NCI-H187 treated with DMSO at 0.1 percent for 48 hours (cell line): ENCODE measurements at regions not wholly inside any gene's neighbourhood (a gene's known extent, or its start where the extent isn't known, plus 50 kb on each side); places are given as distances from the start of the nearest gene placed in this dataset.

Source experiments
- DNase-seq: peaks from one replicate; lab custom pipeline; 2025; lab: John Stamatoyannopoulos, UW

DNA sequence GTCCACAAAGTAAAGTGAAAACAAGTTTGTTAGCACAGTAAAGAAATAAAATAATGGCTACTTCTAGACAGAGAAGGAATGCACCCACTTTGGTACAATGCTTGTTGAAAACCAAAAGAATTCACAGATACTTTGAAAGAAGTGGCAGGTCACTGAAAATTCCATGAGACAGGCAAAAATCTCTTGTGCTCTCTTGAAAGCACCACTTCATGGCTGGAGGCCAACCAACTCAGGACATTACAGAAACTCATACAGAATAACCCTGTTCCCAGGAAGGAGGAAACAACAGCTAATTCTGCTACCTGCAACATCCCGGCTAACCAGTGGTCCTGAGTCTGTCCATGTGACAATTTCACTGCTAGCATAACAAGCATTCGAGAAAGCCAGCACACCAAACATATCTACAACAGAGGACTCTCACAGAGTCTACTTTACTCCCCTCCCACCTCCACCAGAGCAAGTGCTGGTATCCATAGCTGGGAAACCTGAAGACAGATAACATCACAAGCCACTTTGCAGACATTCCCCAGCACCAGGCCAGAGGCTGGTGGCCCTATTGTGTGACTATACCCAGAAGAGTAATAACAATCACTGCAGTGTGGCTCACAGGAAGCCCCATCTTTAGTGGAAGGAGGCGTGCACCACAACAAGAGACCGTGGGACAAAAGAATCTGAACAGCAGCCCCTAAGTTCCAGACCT, 255.3 kb upstream of the SLITRK3 start:
- DNase-seq: no peak

- DNase-seq: no peak
These were observed 250.4 kb upstream of the SLITRK3 start for GRCh38 chr3:165446555-165446954.

- no peak for DNase-seq
These were observed 248.6 kb upstream of the SLITRK3 start for GRCh38 chr3:165444745-165445144.

DNA sequence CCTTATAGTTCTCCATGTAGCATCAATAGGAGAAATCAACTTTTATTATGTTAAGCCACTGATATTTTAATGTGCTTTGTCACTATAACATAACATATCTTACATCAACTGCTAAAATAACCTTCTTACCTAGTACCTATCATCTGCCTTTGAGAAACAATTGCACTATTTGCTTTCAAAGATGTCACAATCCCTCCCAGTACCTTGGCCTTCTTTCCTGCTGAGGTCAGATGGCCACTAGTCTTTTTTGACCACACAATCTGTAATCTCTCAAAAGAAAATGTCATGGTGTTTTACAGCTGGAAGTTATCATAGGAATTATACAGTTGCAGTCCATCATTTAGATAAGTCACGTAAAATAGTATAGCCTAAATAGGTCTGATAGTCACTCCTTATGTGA, 247.5 kb upstream of the SLITRK3 start:
- DNase-seq: no peak

DNA sequence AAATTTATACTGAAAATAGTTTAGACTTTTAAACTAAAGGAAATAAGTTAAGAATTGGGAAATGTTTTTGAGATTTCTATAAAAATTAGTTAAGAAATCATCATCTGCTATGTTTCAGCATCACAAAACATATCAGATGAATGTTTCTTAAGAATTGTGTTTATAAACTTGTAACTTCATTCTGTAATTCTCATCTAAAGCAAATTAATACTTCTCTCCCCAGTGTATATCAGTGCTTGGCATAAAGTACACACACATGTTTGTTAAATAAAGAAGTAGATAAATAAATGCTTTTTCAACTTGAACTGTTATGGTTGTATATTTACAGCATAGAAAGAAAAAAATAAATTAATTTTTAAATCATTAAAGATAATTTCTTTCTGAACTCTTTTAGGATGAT, 245.9 kb upstream of the SLITRK3 start:
- DNase-seq: no peak

- DNase-seq: no peak
These were observed 244.2 kb upstream of the SLITRK3 start for GRCh38 chr3:165440380-165440779.

- DNase-seq: no peak
These were observed 243.6 kb upstream of the SLITRK3 start for GRCh38 chr3:165439765-165440164.

GRCh38 chr3:165434516-165434915, 238.3 kb upstream of the SLITRK3 start:
- DNase-seq: no peak

GRCh38 chr3:165406425-165406824, 210.2 kb upstream of the SLITRK3 start:
- DNase-seq: no peak

- DNase-seq: no peak
These were observed 208.3 kb upstream of the SLITRK3 start for GRCh38 chr3:165404357-165405027.

GRCh38 chr3:165403666-165404065, 207.5 kb upstream of the SLITRK3 start:
- DNase-seq: no peak

DNA sequence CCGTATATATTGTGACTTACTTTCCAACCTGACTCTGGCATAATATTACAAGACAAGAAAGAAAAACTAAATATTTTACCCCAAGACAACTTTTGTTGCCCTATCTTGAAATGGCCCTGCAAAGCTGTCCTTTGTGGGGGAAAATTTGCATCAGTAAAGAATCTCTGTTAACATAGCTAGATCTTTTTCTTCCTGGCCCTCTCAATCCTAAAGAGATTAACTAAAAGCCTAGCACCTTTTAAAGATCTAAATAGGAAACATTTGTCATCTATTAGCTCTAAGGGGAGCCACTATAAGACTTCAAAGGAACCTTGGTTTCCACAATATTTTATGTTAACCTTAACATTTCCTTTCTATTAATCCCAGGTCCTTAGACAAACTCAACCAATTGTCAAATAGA, 199.0 kb upstream of the SLITRK3 start:
- no peak for DNase-seq

- no peak for DNase-seq
These were observed 197.3 kb upstream of the SLITRK3 start for GRCh38 chr3:165393461-165393860.

DNA sequence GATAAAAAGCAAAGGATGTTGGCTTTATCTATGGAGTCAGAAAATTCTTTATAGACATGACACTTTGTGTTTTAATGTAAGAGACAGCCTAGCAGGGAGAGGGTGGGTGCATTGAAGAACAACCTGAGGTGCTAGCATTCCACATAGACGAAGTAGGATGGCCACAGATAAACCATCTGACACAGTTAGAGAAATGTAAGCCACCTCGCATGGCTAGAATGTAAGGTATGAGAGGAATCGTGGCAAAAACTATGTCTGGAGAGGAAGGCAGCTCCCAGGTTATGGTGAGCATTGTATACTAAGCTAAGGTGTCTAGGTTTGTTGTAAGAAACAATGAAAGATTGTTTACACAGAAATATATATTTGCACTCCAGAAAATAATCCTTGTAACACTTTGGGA, 194.0 kb upstream of the SLITRK3 start:
- no peak for DNase-seq

DNA sequence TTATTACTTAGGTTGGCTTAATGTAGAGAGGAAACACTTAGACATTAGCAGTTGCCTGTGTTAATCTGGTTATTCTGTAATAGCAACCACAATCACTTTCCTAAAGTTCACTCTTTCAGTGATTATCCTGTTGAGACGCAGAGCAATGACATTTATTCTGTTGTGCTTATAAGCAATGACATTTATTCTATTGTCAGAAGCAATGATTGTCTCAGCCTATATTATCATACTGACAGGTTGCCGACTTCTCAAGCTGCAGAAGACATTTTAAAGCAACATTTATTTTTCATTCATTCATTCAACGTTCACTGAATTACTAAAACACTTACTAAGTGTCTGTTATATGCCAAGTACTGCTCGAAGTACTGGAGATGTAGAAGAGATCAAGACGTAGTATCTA, 193.5 kb upstream of the SLITRK3 start:
- no peak for DNase-seq

DNA sequence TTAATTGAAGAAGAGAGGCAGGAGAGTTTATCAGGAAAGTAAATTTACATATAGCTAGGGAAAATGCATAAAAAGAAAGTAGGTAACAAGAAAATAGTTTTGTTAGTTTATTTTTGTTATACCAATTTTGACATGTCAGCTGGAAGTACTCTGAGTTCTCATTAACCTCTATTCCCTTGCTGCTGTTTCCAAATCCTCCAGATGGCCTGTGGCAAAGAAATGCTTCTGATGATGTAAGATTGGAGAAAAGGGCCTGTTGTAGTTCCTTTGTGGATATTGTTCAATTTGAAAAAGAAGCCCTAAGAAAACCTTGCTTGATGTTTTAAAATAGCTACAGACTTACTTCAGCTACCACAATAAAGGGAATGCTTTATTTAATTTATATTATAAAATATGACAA, 192.9 kb upstream of the SLITRK3 start:
- no peak for DNase-seq

GRCh38 chr3:165383381-165383780, 187.2 kb upstream of the SLITRK3 start:
- no peak for DNase-seq

- no peak for DNase-seq
These were observed 186.5 kb upstream of the SLITRK3 start for GRCh38 chr3:165382672-165383071.

GRCh38 chr3:165378761-165379160, 182.6 kb upstream of the SLITRK3 start:
- DNase-seq: no peak

GRCh38 chr3:165359005-165359404, 162.8 kb upstream of the SLITRK3 start:
- DNase-seq: no peak

DNA sequence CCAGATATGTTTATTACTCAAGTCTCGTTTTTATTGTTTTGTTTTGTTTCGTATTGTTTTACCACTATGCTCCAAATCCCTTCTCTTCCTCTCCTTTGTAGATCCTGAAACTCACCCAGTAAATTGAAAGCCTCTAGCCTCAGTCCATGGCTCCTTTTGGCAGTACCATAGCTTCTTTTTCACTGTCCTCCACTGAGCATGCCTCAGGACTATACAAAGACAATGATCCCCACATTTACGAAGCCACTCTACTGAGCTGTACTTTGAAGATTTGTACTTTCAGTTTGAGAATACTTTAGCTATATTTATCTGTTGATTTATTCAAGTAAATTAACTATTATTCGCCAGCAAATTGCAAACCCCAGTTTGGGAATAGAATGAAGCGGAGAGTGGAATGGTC, 159.1 kb upstream of the SLITRK3 start:
- no peak for DNase-seq

DNA sequence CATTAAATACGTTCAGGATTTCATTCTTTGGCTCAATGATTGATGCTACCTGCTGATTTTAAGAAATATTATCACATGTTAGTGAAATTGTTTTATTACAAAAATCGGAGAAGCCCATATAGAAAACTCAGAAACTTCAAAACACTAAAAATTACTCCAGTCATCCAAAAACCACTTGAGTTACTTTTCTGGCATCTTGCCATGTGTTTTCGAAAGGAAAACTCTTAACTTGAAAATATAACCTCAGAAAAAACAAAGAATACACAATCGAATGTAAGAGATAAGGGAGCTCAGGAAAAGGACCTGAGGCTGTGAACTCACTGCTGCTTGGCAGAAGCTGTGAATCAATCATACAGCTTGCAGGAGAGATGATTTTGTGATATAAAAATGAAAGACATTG, 151.3 kb upstream of the SLITRK3 start:
- no peak for DNase-seq

DNA sequence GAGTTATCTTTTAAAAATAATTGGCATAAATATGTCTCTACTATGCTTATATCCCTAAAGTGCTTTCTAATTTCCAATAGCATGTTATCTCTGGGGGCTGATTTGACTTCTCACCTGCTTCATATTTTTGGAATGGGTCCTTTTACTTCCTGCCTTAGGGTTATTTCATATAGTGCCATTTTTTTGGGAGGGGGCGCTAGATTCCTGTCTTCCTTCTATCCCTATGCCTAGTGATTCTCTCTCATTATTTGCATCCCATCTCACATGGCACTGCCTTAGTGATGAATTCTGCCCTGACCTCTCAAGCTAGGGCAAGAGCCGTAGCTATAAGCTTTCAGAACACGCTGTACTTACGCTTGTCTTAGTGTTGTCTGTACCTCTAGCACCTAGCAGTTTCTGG, 150.3 kb upstream of the SLITRK3 start:
- no peak for DNase-seq

DNA sequence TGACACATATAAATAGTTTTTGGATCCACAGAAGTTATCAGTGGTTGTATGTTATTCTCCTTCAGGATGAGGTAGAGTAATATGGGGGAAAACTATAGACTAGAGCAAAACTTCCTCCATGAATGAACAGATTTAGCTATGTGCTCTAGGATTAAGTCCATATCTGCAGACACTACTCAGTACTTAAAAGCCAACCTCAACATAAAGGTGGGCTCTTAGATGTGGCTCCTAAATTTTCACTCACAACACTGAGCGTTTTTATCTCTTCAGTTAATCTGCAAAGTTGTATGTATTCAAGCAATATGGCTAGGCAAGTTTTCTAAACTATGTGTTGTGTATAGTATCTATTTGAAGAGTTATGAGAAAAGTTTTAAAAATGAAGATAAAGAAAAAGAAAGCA, 147.0 kb upstream of the SLITRK3 start:
- no peak for DNase-seq
